ENCODE measurements at regions not wholly inside any gene's neighbourhood (a gene's known extent, or its start where the extent isn't known, plus 50 kb on each side); places are given as distances from the start of the nearest gene placed in this dataset.

- H3K9me3 Mint-ChIP-seq: no peaks in the 10 kb centered on the region
- H3K27ac Mint-ChIP-seq: no peak overlapping the region
- H3K4me1 Mint-ChIP-seq: peaks cover 14% of the 10 kb centered on the region
- DNase-seq: no peak
- TF ChIP-seq CTCF (IDR thresholded peaks at IDR 0.05): no peak
- H3K27me3 Mint-ChIP-seq (ENCODE audit: low read depth, poor library complexity): no peaks in the 10 kb centered on the region
- H3K4me3 Mint-ChIP-seq: no peak overlapping the region
- H3K36me3 Mint-ChIP-seq (ENCODE audit: low read depth): no peaks in the 10 kb centered on the region
Observed at GRCh38 chr7:43038254-43038653, 74.2 kb upstream of the HECW1 start.

GRCh38 chr7:43039346-43039745 lies 73.1 kb upstream of the HECW1 start:
- no peak for TF ChIP-seq CTCF (IDR thresholded peaks at IDR 0.05)
- Mint-ChIP-seq H3K9me3 (no peaks in the 10 kb centered on the region), H3K4me1 (peaks cover 25% of the 10 kb centered on the region)

GRCh38 chr7:43040461-43040860 lies 72.0 kb upstream of the HECW1 start:
- Mint-ChIP-seq H3K27me3 (ENCODE audit: low read depth, poor library complexity) (peaks cover 6% of the 10 kb centered on the region), H3K9me3 (no peaks in the 10 kb centered on the region), H3K4me3 (no peak overlapping the region), H3K36me3 (ENCODE audit: low read depth) (no peaks in the 10 kb centered on the region), H3K4me1 (peaks cover 33% of the 10 kb centered on the region), H3K27ac (no peak overlapping the region)
- no peak for DNase-seq
- no peak for TF ChIP-seq CTCF (IDR thresholded peaks at IDR 0.05)

More at GRCh38 chr7:43039346-43039745, 73.1 kb upstream of the HECW1 start:
- no peak for DNase-seq
- Mint-ChIP-seq H3K4me3 (no peak overlapping the region), H3K36me3 (ENCODE audit: low read depth) (no peaks in the 10 kb centered on the region), H3K27me3 (ENCODE audit: low read depth, poor library complexity) (peaks cover 6% of the 10 kb centered on the region), H3K27ac (no peak overlapping the region)

GRCh38 chr7:43041105-43041504 lies 71.3 kb upstream of the HECW1 start:
- Mint-ChIP-seq H3K36me3 (ENCODE audit: low read depth) (no peaks in the 10 kb centered on the region), H3K27ac (no peak overlapping the region)

GRCh38 chr7:43041724-43042123 lies 70.7 kb upstream of the HECW1 start:
- peaks cover 40% of the 10 kb centered on the region for H3K4me1 Mint-ChIP-seq

More at GRCh38 chr7:43041105-43041504, 71.3 kb upstream of the HECW1 start:
- no peak for TF ChIP-seq CTCF (IDR thresholded peaks at IDR 0.05)
- no peak overlapping the region for H3K4me3 Mint-ChIP-seq
- H3K4me1 Mint-ChIP-seq: peaks cover 40% of the 10 kb centered on the region
- H3K27me3 Mint-ChIP-seq (ENCODE audit: low read depth, poor library complexity): peaks cover 6% of the 10 kb centered on the region
- DNase-seq: no peak
- H3K9me3 Mint-ChIP-seq: no peaks in the 10 kb centered on the region

More at GRCh38 chr7:43041724-43042123, 70.7 kb upstream of the HECW1 start:
- H3K27me3 Mint-ChIP-seq (ENCODE audit: low read depth, poor library complexity): peaks cover 6% of the 10 kb centered on the region
- TF ChIP-seq CTCF (IDR thresholded peaks at IDR 0.05): no peak
- no peaks in the 10 kb centered on the region for H3K9me3 Mint-ChIP-seq
- no peak for DNase-seq
- no peaks in the 10 kb centered on the region for H3K36me3 Mint-ChIP-seq (ENCODE audit: low read depth)
- H3K4me3 Mint-ChIP-seq: no peak overlapping the region
- H3K27ac Mint-ChIP-seq: no peak overlapping the region

Measured in nephron progenitor cell (in vitro differentiated cells).